ENCODE measurements at regions not wholly inside any gene's neighbourhood (a gene's known extent, or its start where the extent isn't known, plus 50 kb on each side); places are given as distances from the start of the nearest gene placed in this dataset.

GRCh38 chr2:160555420-160556071, 61.9 kb upstream of the RBMS1 start:
- TF ChIP-seq YY1 (IDR thresholded peaks at IDR 0.05; ENCODE audit: insufficient read depth, insufficient read length) (no peak), ZNF274 (IDR thresholded peaks at IDR 0.05; ENCODE audit: low read depth, low read length) (no peak), SUZ12 (IDR thresholded peaks at IDR 0.05; ENCODE audit: extremely low read depth, insufficient read depth, insufficient read length) (no peak)
